GM18505 (cell line): ENCODE measurements at regions not wholly inside any gene's neighbourhood (a gene's known extent, or its start where the extent isn't known, plus 50 kb on each side); places are given as distances from the start of the nearest gene placed in this dataset.
A peak's percentile ranks its signal among the peaks of the same experiment; 100 is the strongest.

Experiments used
- ATAC-seq: cut with Tn5 transposase; IDR thresholded peaks from one replicate; pipeline ENCODE4 v1.9.1; 2021; ENCODE audit not compliant: unreplicated experiment
- POLR2A ChIP-seq: IDR thresholded peaks from 4 replicates; pipeline ENCODE4 v1.6.1; 2011; ENCODE audit warnings: borderline replicate concordance; ENCODE audit not compliant: insufficient read depth, insufficient read length; ENCODE audit errors: extremely low read depth

DNA sequence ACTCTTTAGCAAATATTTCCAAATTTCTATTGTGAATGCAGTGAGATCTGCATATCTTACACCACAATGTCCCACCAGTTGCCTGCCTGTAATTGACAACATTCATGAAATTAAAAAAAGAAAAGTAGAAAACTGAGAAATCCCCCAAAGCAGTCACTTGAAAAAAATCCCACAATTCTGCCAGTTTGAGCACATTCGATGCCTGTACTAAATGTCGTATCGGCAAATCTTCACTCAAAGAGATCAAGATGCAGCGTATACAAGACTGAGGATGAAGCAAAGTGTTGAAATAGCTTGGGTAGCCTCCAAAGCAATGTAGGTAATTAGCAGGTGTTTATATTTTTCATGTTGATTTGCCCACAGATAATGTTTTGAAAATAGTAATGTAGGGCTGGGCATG is 186.7 kb upstream of the ZEB2 start:
- ATAC-seq, result no peak

DNA sequence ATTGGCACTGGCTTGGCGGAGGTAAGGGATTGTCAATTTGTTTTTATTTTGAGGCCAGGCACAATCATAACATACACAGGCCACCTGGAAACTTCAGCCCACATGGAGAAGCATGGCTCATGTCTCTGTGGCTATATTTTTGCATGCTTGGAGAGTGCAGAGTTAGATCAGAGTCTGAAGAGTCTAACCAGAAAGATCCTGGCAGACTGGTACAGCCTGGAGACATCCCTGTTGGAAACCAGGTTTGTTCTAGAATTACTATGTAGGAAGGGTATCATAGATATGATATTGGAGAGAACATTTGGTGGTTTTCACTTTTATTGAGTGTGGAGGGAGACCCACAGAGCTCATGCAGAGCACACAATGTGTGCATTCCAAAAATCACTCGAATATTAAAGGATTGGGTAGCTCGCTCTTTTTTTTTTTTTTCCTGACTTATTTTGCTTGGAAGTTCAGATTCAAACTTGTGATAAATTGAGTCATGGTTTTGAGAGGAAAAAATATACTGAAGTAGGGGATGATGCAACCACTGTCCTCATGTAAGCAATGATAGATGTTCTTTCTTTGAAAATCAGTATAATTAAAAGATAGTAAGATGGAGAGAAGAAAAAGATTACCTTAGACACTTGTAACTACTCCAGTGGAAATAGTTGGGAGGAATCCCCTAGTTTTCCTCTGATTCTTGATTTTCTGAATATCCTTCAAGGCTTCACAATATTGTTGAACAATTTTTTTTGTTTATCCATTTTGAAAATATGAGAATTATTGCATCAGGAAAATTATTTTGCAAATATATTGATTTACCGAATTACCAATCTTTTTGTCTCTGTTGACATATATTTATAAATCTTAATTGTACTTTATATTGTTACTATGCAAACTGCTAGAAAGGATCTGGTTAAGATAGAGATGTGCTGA is 185.7 kb upstream of the ZEB2 start:
- ATAC-seq, result no peak
- TF ChIP-seq POLR2A, result no peak

More for the DNA sequence above, 186.7 kb upstream of the ZEB2 start:
- TF ChIP-seq POLR2A, result no peak

DNA sequence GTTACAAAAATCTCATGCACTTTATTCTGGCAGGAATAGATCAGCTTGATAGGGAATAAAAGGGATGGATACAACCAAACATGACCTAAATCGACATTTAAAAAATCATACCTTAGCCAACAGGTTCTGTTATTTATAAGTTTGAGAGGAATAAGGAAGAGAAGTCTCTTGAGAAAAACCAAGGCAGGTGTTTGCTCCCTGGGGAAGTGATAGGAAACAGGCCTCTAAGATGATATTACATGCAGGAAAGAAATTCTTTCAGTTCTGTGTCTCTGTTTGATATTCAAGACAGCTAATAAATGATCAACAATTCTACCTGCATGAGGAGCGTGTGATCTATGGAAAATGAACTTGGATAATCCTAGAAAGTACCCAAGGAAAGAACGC is 184.8 kb upstream of the ZEB2 start:
- no peak for TF ChIP-seq POLR2A

GRCh38 chr2:144703852-144704708 is 184.2 kb upstream of the ZEB2 start:
- ATAC-seq, result peak; percentile 66

More for the DNA sequence above, 184.8 kb upstream of the ZEB2 start:
- ATAC-seq, result no peak

GRCh38 chr2:144702051-144702450 is 182.1 kb upstream of the ZEB2 start:
- no peak for ATAC-seq
- TF ChIP-seq POLR2A, result no peak

More at GRCh38 chr2:144703852-144704708, 184.2 kb upstream of the ZEB2 start:
- TF ChIP-seq POLR2A, result no peak

GRCh38 chr2:144701259-144701658 is 181.3 kb upstream of the ZEB2 start:
- no peak for ATAC-seq
- TF ChIP-seq POLR2A, result no peak

DNA sequence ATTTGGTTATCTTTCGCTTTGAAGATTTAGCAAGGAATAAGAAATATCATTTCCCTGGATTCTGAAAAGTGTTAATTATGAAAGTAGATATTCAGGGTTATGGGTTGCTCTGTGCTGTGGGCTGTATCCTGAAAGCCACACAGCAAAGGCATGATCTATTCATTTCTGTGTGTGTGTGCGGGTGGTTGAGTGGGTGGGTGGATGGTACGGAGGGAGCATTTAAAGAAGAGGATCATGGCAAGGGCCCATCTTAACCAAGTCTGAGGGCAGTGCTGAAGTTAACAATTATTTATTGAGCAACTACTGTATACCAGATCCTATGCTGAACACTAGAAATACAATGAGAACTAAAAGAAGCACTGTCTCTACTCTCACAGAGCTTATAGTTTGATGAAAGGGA is 178.2 kb upstream of the ZEB2 start:
- ATAC-seq, result no peak
- no peak for TF ChIP-seq POLR2A

- TF ChIP-seq POLR2A, result no peak
- no peak for ATAC-seq
These were observed 175.7 kb upstream of the ZEB2 start for GRCh38 chr2:144695657-144696056.

- TF ChIP-seq POLR2A, result no peak
- ATAC-seq, result no peak
These were observed 174.5 kb upstream of the ZEB2 start for GRCh38 chr2:144694456-144694855.

- TF ChIP-seq POLR2A, result no peak
- ATAC-seq, result no peak
These were observed 173.3 kb upstream of the ZEB2 start for GRCh38 chr2:144693179-144693578.

- ATAC-seq, result no peak
- no peak for TF ChIP-seq POLR2A
These were observed 172.7 kb upstream of the ZEB2 start for GRCh38 chr2:144692661-144693060.

- no peak for ATAC-seq
- no peak for TF ChIP-seq POLR2A
These were observed 170.9 kb upstream of the ZEB2 start for GRCh38 chr2:144690771-144691170.

DNA sequence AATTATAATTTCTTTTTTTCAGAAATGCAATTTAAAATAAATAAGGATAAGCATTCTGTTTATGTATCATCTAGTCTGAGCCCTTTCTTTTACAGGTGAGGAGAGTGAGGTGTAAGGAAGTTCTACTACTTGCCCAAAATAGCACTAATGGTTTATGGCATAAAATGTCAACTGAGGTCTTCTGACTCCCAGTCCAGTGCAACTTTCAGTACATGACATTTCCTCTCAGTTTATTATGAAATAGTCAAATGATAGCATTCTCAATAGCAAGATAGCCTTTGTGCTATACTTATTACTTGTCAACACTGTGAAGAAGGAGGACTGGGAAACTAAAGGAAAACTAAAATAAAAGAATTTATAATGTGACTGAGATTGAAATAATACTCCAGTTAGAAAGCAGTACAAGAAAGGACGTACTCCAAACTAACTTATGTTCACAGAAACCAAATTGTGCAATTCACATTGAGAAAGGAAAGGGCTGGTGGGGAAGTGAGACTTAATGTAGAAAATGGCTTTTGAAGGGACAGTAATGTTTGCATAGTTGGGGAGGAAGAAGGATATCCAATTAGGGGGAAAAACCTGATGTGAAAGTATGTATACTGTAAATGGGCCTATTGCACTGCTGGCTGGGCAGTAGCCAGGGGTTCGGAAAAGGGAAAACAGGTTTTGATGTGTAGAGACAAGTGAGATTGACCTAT is 166.7 kb upstream of the ZEB2 start:
- ATAC-seq, result no peak
- TF ChIP-seq POLR2A, result no peak
